ENCODE measurements at regions not wholly inside any gene's neighbourhood (a gene's known extent, or its start where the extent isn't known, plus 50 kb on each side); places are given as distances from the start of the nearest gene placed in this dataset.

DNA sequence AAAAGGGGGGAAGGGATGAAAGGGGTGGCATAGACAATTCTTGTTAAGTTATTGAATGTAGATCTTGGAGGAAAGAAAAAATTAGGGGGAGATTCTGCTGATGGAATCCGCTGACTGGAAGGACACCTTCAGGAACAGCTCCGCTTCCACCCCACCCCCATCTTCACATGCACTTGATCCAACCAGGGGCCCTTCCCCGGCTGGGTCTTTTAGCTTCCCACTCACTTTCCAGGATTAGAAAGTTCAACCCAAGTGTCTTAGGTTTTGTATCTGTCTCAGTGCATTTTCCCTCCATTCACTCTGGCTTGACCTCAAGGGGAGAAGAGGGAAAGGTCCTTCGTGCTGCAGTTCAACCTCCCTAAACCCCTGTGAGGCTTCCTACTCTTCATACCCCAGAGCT, 141.4 kb downstream of the IRS2 start:
- no peak for DNase-seq (ENCODE audit: low spot score)

DNA sequence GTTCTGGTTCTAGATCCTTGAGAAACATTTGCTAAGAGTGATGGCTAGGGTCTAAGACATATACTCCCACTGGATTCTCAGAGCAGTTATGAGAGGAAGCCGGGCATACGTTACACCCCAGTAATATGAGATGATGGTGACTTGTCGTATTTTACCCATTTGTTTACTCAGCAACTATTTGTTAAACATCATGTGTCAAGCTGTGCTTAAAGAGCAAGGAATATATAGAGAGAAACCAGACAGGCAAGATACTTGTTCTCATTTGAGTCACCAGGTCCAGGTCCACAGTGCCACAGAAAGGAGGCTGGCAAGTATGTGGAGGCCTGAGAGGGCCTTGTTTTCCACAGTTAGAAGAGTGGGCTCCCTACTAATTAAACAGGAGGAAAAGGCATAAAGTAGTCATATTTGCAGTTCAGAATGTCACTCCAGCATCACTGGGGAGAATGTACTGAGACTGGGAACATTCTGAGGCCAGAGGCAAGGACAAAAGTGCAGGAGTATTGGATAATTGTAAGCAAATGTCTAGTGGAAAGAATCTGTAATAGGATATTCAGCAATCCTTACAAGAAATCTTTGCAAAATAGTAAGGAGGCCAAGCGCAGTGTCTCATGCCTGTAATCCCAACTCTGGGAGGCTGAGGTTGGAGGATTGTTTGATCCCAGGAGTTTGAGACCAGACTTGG, 142.2 kb downstream of the IRS2 start:
- DNase-seq (ENCODE audit: low spot score): no peak

DNA sequence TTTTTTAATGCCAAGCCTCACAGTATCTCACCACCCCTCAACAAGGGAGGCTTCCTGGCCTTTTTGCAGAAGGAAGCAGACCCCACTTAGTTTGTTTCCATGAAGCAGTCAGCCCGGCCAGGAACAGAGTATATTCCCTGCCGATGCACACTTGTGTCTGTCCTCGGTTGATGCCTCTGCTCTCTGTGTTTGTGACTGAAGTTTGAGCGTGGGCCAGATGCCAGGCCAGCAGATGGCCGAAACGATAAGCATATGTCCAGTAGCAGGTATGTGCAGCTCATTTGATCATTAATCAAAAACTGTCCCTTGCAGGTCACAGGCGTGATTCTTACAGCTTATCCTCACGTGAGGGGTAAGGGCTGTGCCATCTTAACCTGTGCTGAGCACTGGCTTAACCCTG, 144.0 kb downstream of the IRS2 start:
- no peak for DNase-seq (ENCODE audit: low spot score)

DNA sequence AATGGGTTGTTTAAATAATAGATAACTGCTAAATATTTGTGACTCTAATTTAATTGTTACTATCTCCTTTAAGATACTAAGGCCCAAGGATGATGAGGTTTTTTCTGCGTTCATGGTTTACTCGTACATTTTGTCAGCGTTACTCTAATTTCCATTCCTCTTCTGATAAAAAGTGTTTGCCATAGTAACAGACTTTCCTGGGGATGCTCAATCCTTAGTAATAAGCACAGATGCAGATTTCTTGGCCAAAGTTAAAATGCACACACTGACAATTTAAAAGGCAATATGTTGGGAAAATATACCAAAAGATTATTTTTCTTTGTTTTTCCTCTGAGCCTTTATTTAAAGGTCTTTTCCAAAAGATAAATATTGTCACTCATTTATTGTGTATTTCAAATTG, 149.6 kb downstream of the IRS2 start:
- no peak for DNase-seq (ENCODE audit: low spot score)

DNA sequence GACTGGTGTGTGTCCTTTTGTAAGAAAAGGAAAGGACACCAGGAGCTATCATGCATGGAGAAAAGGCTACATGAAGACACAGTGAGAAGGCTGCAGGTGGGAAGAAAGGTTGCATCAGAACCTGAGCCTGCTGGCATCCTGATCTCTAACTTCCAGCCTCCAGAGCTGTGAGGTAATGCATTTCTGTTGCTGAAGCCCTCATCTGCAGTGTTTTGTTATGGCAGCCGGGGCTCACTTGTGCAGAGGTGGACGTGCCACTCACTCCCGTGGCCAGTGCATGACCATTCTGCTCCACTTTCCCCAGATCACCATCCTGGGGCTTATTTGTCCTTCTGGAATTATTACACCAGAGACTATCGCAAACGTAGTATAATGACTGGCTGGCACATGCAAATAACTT, 155.3 kb downstream of the IRS2 start:
- DNase-seq (ENCODE audit: low spot score): no peak

DNA sequence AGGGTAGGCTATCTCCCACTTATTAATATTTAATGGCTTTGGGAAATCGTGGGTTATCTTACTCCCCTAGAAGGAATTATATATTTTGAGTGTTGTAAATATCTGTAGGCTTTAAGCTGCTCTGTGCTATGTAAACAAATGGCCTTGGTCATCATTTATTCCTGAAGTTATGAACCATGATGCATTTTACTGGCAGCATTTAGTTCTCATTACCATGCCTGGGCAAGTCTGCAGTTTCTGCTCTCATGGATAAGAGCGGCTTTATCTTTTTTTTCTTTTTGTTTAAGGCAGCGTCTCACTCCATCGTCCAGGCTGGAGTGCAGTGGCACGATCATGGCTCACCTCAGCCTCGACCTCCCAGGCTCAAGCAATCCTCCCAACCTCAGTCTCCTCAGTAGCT, 156.1 kb downstream of the IRS2 start:
- DNase-seq (ENCODE audit: low spot score): no peak

DNA sequence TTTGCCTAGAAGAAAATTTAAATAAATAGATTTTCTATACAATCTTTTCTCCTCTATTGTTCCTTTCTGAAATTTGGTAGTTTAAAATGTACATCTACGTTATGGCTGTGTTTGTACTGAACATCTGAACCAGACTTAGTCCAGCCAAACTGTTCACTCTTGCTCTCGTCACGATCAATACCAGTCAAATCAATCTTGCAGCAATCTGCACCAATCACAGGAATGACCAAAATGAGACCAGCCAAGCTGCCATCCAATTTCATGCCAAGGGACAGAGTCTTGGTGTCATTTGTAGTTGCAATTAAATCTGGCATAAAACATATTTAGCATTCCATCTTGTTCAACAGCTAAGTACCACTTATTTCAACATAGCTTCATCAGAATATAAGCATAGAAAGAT, 156.6 kb downstream of the IRS2 start:
- DNase-seq (ENCODE audit: low spot score): no peak

DNA sequence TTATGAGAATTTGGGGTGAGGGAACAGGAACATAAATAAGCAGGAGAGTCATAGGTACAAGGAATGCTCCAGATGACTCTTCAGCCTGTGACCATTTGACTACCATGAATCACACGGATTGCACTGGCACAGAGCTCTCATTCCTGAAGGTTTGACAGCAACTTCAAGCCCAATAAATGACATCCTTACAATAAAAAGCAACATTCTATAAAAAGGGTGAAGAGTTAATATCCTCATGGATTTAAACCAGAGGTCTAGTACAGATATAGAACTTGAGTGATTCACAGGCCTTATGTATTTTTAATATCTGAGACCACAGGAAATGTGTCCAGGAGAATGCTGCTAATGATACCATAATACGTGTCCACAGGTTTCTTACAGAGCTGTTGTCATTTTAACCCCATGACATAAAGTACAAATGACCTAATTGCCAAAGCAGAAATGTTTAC, 158.1 kb downstream of the IRS2 start:
- DNase-seq (ENCODE audit: low spot score): peak; percentile 69

DNA sequence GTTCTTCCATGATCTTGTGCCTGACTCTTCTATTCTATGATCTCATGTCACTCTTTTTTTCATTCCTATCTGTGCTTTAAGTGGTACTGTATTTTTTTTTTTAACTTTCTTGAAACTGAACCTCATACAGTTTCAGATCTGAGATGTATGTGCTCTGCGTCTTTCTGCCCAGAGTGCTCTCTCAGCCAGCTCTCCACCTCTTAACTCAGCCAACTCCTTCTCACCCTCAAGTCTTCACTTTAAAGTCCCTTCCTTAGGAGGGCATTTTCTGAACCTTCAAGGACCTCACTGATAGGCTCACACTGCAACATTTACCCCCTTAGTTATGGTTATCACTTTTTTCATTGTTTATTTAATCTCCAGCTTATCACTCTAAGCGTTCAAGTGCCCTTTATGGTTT, 158.7 kb downstream of the IRS2 start:
- no peak for DNase-seq (ENCODE audit: low spot score)

DNA sequence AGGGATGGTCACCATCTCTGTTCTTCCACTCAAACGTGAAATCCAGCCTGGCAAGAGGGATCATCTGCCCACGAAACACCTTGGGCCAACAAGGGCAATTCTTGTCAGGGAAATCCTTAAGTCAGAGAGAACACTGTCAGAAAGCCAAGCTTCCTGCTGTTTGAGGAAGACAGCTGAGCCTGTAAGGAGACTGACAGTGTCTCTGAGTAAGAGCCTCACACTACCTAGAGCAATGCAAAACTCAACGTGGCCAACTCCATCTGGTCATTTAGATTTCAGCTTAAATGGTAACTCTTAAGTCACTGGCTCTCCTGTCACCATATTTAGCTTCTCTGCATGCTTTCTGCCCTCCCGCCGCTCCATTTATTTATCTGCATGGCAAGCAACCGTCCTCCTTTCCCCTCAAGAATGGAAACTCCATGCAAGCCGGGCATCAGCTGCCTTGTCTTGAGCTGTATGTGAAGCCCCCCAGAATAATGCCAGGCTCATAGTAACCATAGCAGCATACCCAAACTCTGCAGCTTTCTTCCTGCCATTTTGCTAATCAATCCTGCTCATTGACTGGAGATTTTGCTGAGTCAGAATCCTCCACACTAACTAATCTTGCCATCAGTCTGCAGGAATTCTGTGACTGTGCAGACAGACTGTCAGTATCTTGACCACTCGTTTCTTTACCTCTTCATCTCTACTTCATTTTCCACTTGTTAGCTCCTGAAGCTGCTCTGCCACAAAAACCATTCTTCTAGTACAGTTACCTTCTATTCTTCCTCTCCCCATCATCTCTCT, 159.8 kb downstream of the IRS2 start:
- no peak for DNase-seq (ENCODE audit: low spot score)

DNA sequence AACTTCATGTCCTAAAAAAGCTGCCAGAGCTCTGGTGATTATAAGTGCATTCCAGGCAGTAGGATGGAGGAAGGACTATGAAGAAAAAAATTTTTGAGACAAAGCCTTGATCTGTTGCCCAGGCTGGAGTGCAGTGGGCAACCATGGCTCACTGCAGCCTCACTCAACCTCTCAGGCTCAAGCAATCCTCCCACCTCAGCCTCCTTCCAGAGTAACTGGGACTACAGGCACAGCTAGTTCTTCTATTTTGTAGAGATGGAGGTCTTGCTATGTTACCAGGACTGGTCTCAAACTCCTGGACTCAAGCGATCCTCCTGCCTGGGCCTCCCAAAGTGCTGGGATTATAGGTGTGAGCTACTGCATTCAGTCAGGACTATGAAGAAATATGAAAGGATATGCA, 161.2 kb downstream of the IRS2 start:
- DNase-seq (ENCODE audit: low spot score): no peak

DNA sequence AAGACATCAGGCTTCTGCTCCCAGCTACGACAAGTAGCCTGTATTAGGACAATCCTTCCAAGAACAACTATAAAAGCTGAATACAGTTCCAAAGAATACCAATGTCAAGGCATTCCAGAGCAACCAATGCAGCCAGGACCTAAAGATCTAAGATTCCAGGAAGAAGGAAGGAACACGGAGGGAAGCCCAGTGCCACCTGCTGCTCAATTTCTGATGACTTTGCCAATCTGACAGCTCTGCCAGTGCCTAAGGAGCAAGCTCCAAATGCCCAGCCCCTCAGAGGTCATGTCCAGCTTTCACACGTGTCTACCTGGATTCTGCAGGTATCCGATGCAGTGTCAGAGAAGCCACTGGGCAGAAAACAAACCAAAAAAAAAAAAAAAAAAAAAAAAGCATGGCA, 164.4 kb downstream of the IRS2 start:
- DNase-seq (ENCODE audit: low spot score): no peak

DNA sequence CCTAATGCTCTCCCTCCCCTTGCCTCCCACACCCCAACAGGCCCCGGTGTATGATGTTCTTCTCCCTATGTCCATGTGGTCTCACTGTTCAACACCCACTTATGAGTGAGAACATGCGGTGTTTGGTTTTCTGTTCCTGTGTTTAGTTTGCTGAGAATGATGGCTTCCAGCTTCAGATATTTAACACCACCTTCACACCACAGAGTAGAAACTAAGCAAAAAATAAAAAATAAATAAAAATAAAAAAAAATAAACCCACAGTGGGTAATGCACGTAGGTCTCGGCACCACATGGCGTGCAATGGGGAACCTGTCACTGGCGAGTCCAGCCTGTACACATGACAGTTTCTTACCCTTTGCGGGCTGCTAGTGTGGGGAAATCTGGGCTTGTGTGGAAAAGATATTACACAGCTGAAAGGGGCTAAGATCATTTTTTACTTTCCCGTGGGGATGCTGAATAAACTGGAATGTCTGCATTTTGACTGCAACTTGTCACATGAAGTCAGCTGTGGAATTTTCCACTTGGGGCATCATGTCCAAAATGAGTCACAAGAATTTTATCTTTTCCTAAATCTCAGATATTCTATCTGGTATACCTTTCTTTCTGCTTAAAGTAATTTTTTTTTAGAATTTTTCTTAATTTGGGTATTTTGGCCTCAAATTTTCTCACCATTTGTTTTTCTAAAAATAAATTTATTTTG, 170.5 kb downstream of the IRS2 start:
- DNase-seq (ENCODE audit: low spot score): no peak

DNA sequence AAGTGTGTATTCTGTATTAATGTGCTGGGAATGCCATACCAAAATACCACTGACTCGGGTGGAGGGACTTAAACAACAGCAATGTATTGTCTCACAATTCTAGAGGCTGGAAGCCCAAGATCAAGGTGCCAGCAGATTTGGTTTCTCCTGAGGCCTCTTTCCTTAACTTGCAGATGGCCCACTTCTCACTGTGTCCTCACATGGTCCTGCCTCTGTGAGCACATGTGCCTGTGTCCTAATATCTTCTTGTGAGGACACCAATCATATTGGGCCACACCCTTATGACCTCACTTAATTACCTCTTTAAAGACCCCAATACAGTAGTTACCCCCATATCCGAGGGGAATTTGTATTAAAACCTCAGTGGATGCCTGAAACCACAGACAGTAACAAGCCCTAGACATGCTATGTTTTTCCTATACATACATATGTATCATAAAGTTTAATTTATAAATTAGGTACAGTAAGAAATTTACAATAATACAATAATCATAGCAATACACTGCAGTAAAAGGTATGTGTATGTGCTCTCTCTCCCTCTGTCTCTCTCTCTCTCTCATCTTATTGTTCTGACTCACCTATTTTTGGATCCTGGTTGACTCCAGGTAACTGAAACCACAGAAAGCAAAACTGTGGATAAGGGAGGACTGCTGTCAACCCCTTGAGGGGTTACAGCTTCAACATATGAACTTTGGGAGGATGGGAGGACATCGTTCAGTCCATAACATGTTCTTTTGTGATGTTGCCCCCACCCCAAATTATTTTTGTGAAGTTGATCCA, 174.3 kb downstream of the IRS2 start:
- no peak for DNase-seq (ENCODE audit: low spot score)

DNA sequence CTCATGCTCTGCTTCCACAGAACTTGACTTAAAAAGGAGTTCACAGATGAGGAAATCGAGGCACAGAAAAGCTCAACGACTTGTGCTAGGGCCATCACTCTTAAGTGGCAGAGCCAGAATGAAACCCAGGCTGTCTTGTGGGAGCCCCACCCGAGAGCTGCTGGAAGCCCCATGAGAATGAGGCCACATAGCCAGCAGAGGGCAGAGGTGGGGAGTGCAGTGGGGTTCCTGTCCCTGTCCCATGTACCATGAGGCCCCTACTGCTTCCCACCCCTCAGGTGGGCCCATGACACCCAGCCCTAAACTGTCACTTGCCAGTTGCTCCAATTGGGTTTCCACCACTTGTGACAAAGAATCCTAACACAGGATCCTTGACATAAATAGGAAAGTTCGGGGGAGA, 175.9 kb downstream of the IRS2 start:
- DNase-seq (ENCODE audit: low spot score): no peak

DNA sequence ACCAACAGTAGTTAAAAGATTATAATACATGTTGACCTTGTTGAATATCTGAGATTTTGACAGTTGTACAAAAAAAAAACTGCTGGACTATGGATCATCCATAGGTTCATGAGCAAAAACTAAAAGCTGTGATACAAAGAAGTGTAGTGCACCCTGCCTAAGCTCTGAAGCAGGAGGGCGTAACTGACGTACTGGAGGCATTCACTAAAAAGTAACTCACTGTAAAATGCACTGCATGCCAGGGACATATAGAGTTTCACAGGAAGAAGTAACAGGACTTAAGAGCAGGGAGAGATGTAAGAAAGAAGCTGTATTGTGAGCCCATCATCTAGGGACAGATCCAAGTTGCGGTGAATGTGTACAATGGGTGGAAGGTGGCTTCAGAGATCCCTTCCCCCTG, 177.9 kb downstream of the IRS2 start:
- no peak for DNase-seq (ENCODE audit: low spot score)

DNA sequence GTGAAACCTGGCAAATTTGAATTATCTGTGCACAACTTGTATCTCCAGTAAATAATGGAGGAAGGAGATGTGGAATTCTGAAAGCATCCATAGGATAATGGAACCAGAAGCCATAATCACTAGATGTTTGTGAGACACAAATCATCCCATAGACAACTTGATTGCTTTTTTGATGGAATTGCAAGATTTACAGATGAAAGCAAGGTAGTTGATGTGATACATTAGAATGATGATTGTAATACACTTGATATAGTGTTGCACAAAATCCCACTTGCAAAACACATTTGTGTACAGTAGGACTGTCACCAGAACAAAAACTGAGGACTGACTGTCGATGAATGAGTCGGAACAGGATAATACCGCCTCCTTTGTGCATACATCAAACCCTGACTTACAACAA, 178.3 kb downstream of the IRS2 start:
- DNase-seq (ENCODE audit: low spot score): no peak

DNA sequence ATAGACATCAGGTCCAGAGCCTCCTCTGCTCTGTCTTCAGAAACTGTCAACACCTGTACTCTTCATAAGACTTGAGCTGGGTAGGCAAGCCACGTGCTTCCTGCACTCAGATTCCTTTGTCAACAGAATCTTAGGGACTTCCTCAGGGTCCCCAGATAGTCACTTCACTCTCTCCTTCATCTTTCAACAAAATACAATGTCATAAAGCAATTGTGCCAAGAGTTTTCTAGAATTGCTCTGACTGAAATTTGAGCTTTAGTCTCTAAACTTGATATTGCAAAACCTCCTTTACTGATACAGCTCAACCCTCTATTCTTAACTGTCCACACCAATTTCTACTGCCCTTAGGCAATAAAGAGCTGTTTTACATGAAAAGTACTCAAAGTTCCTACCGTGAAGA, 179.9 kb downstream of the IRS2 start:
- DNase-seq (ENCODE audit: low spot score): no peak

DNA sequence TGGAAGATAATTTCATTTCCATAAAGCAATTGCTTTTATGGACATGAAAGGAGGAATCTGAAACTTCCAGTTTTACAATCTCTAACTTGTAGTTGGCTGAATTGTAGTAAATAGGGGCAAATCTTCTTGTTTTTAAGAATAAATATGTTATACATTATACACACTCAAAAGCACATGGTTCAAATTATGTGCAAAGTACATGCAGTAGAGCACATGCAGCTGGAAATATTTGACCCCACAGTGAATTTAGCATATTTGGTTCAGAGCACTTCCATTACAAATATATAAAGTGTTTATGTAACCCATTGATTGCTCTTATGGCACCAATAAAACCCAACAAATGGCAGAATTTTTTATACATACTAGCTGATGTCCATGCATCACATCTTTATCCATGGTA, 180.5 kb downstream of the IRS2 start:
- no peak for DNase-seq (ENCODE audit: low spot score)

DNA sequence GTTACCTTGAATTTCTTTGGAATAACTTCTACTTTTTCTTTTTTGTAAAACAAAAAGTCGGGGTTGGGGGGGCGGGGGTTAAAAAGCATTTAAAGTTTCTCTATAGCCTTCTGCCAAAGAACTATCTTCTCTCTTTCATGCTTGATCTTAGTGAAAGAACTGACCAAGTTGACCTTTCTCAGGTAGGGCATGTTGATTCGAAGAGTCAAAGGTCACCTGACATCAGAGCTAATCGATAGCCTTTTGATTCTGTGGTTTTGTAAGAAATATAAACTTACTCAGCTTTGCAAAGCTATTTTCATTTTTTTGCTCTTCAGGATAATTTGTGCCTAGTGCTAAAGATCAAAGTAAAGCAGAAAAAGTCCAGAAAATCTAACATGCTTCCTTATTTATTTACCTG, 181.5 kb downstream of the IRS2 start:
- no peak for DNase-seq (ENCODE audit: low spot score)

DNA sequence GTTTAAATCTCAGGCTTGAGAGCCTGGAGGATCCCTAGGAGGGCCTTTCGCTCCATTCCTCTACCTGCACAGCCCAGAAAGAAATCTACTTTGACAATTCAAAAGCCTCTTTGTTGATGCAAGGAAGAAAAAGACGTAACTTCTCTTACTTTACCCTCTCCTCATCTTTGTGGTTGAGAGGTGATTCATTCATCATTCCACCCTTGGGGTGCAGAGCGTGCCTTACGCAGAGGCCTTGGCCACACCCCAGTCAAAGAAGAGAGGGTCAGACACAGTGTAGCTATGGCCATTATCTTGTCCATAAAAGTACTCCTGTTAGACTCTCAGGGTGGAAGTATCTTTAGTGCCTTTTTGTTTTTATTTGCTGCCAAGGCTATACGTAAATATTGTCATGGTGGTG, 184.0 kb downstream of the IRS2 start:
- DNase-seq (ENCODE audit: low spot score): no peak

DNA sequence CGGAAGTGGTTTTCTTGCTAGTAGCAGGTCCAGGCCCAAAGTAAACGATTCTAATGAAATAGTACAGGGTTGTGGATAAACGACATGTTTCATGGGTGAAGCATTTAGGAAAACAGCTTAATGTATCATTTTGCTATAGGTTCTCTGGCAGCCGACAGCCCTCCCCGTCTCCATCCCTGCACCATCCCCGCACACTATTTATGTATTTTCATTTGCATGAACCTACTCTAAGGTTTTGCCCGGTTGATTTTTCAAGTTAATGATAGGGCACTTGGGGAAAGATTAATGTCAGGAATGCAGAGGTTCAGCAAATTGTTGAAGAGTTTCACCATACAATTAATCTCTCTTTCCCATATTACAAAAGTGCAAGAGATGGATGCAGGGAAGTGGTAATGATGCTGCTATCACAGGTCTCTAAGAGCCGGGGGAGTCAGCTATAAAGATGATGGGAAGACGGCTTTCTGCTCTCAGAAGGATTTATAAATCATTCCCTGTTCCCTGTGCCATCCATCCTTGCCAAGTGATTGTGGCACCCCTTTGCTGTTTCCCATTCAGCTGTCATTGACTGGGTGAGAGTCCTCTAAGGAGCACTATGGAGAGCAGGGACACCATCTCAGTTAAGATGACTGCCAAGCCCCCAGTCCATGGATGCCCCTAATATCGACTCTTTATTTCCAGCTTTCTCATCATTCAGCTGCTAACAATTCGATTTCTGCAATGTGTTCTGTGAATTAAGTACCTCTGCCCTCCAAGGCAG, 186.3 kb downstream of the IRS2 start:
- DNase-seq (ENCODE audit: low spot score): no peak
